Adrenal gland (tissue), 5 donors: ENCODE measurements at regions not wholly inside any gene's neighbourhood (a gene's known extent, or its start where the extent isn't known, plus 50 kb on each side); places are given as distances from the start of the nearest gene placed in this dataset.
"Not testable (repeated sequence)": the region's sequence is repeated elsewhere in the genome, so short reads cannot be mapped to it uniquely, and the experiment has no call there.

Source experiments
- CTCF ChIP-seq, 6 experiments: fragments of 450-650 bp in 4 of 6; fragments of 200-600 bp in 2 of 6; sonication (generic) in 1 of 6; IDR thresholded peaks; 1 replicate in 5 of 6; 2 replicates in 1 of 6; pipeline versions ENCODE4 v1.5.1 to v1.8.0; 2016 to 2021; ENCODE audit warnings: antibody characterized with exemption in 6 of 6, mild to moderate bottlenecking in 2 of 6, moderate library complexity in 1 of 6
- POLR2A ChIP-seq, 2 donors: fragments of 450-650 bp; IDR thresholded peaks; one replicate each; pipeline ENCODE4 v1.6.1; 2017; ENCODE audit warnings: antibody characterized with exemption in 2 of 2, mild to moderate bottlenecking in 2 of 2, moderate library complexity in 1 of 2
- donor health status: DM: no; HTN: no; CAD: no.

GRCh38 chr10:108920029-108920428 lies 1003.3 kb downstream of the XPNPEP1 start:
- TF ChIP-seq CTCF, POLR2A (IDR thresholded peaks at IDR 0.05): not testable (repeated sequence)
